ENCODE measurements at regions not wholly inside any gene's neighbourhood (a gene's known extent, or its start where the extent isn't known, plus 50 kb on each side); places are given as distances from the start of the nearest gene placed in this dataset.

GRCh38 chr11:69922015-69922595 is 102.9 kb upstream of the FGF3 start:
- no peak overlapping the region for H3K4me2 ChIP-seq (ENCODE audit: low read length)
- peaks cover 4% of the 10 kb centered on the region for H3K4me1 ChIP-seq (ENCODE audit: insufficient read depth, low read length)
- no peak overlapping the region for H3K9ac ChIP-seq (ENCODE audit: low read length)

GRCh38 chr11:69922596-69923111 is 103.4 kb upstream of the FGF3 start:
- Histone ChIP-seq H3K4me3 (ENCODE audit: insufficient read depth, low read depth, low read length) (no peak overlapping the region), H3K4me1 (ENCODE audit: insufficient read depth, low read length) (peaks cover 4% of the 10 kb centered on the region), H3K4me2 (ENCODE audit: low read length) (no peak overlapping the region), H3K36me3 (ENCODE audit: insufficient read depth, low read length) (no peaks in the 10 kb centered on the region), H3K9me3 (ENCODE audit: insufficient read depth, low read depth, low read length) (no peaks in the 10 kb centered on the region), H3K9ac (ENCODE audit: low read length) (no peak overlapping the region), H3K27me3 (ENCODE audit: insufficient read depth, low read length) (peaks cover 5% of the 10 kb centered on the region), H4K20me1 (ENCODE audit: insufficient read depth, low read length) (no peaks in the 10 kb centered on the region), H3K79me2 (ENCODE audit: insufficient read depth, low read length) (no peaks in the 10 kb centered on the region), H3K27ac (ENCODE audit: low read depth, low read length) (no peak overlapping the region), H2AFZ (ENCODE audit: low read depth, low read length) (no peak overlapping the region)
- Mint-ChIP-seq H3K4me3 (ENCODE audit: unreplicated experiment) (no peak overlapping the region), H3K36me3 (ENCODE audit: low read depth, unreplicated experiment) (no peaks in the 10 kb centered on the region), H3K27ac (ENCODE audit: unreplicated experiment) (no peak overlapping the region), H3K9me3 (ENCODE audit: unreplicated experiment) (peaks cover 3% of the 10 kb centered on the region), H3K27me3 (ENCODE audit: low read depth, unreplicated experiment) (peaks cover 71% of the 10 kb centered on the region), H3K4me1 (ENCODE audit: low read depth, unreplicated experiment) (peaks cover 2% of the 10 kb centered on the region)
- DNase-seq (ENCODE audit: low read depth): no peak
- TF ChIP-seq EZH2 (IDR thresholded peaks at IDR 0.05; ENCODE audit: insufficient read depth, low read length) (no peak), CTCF (IDR thresholded peaks at IDR 0.05; ENCODE audit: insufficient read depth, low read depth, low read length) (no peak)
- no peak for FAIRE-seq

More at GRCh38 chr11:69922015-69922595, 102.9 kb upstream of the FGF3 start:
- Histone ChIP-seq H3K27ac (ENCODE audit: low read depth, low read length) (no peak overlapping the region), H3K4me3 (ENCODE audit: insufficient read depth, low read depth, low read length) (no peak overlapping the region), H3K36me3 (ENCODE audit: insufficient read depth, low read length) (no peaks in the 10 kb centered on the region), H3K27me3 (ENCODE audit: insufficient read depth, low read length) (peaks cover 2% of the 10 kb centered on the region), H4K20me1 (ENCODE audit: insufficient read depth, low read length) (no peaks in the 10 kb centered on the region), H3K9me3 (ENCODE audit: insufficient read depth, low read depth, low read length) (no peaks in the 10 kb centered on the region), H2AFZ (ENCODE audit: low read depth, low read length) (no peak overlapping the region), H3K79me2 (ENCODE audit: insufficient read depth, low read length) (no peaks in the 10 kb centered on the region)
- FAIRE-seq (no peak), DNase-seq (ENCODE audit: low read depth) (no peak)
- Mint-ChIP-seq H3K27ac (ENCODE audit: unreplicated experiment) (no peak overlapping the region), H3K4me3 (ENCODE audit: unreplicated experiment) (no peak overlapping the region), H3K36me3 (ENCODE audit: low read depth, unreplicated experiment) (no peaks in the 10 kb centered on the region), H3K9me3 (ENCODE audit: unreplicated experiment) (peaks cover 3% of the 10 kb centered on the region), H3K4me1 (ENCODE audit: low read depth, unreplicated experiment) (peaks cover 2% of the 10 kb centered on the region), H3K27me3 (ENCODE audit: low read depth, unreplicated experiment) (peaks cover 69% of the 10 kb centered on the region)
- TF ChIP-seq CTCF (IDR thresholded peaks at IDR 0.05; ENCODE audit: insufficient read depth, low read depth, low read length) (no peak), EZH2 (IDR thresholded peaks at IDR 0.05; ENCODE audit: insufficient read depth, low read length) (no peak)

- peaks cover 2% of the 10 kb centered on the region for H3K4me1 Mint-ChIP-seq (ENCODE audit: low read depth, unreplicated experiment)
- H3K27me3 Mint-ChIP-seq (ENCODE audit: low read depth, unreplicated experiment): peaks cover 73% of the 10 kb centered on the region
- no peak overlapping the region for H3K4me2 ChIP-seq (ENCODE audit: low read length)
- H3K27ac ChIP-seq (ENCODE audit: low read depth, low read length): no peak overlapping the region
- H3K27ac Mint-ChIP-seq (ENCODE audit: unreplicated experiment): no peak overlapping the region
- no peak overlapping the region for H3K4me3 ChIP-seq (ENCODE audit: insufficient read depth, low read depth, low read length)
- no peak overlapping the region for H3K9ac ChIP-seq (ENCODE audit: low read length)
- FAIRE-seq: no peak
- H3K36me3 ChIP-seq (ENCODE audit: insufficient read depth, low read length): no peaks in the 10 kb centered on the region
- H3K4me3 Mint-ChIP-seq (ENCODE audit: unreplicated experiment): no peak overlapping the region
- peaks cover 9% of the 10 kb centered on the region for H3K27me3 ChIP-seq (ENCODE audit: insufficient read depth, low read length)
- peaks cover 3% of the 10 kb centered on the region for H3K9me3 Mint-ChIP-seq (ENCODE audit: unreplicated experiment)
- H3K4me1 ChIP-seq (ENCODE audit: insufficient read depth, low read length): peaks cover 4% of the 10 kb centered on the region
- H4K20me1 ChIP-seq (ENCODE audit: insufficient read depth, low read length): no peaks in the 10 kb centered on the region
- no peaks in the 10 kb centered on the region for H3K79me2 ChIP-seq (ENCODE audit: insufficient read depth, low read length)
- no peaks in the 10 kb centered on the region for H3K36me3 Mint-ChIP-seq (ENCODE audit: low read depth, unreplicated experiment)
- H2AFZ ChIP-seq (ENCODE audit: low read depth, low read length): no peak overlapping the region
- TF ChIP-seq EZH2 (IDR thresholded peaks at IDR 0.05; ENCODE audit: insufficient read depth, low read length) (no peak), CTCF (IDR thresholded peaks at IDR 0.05; ENCODE audit: insufficient read depth, low read depth, low read length) (no peak)
- DNase-seq (ENCODE audit: low read depth): no peak
- H3K9me3 ChIP-seq (ENCODE audit: insufficient read depth, low read depth, low read length): no peaks in the 10 kb centered on the region
Measured at GRCh38 chr11:69923196-69923595, 104.0 kb upstream of the FGF3 start.
